GM20000 (cell line): ENCODE measurements at regions not wholly inside any gene's neighbourhood (a gene's known extent, or its start where the extent isn't known, plus 50 kb on each side); places are given as distances from the start of the nearest gene placed in this dataset.

Experiments used
- DNase-seq: peaks from one replicate; pipeline ENCODE4 v3.0.0; 2012; ENCODE audit warnings: low spot score
- CTCF ChIP-seq: IDR thresholded peaks from 2 replicates; pipeline ENCODE4 v1.5.1; 2012; ENCODE audit warnings: mild to moderate bottlenecking, control low read depth; ENCODE audit errors: extremely low read depth, missing control alignments

- no peak for DNase-seq
- no peak for TF ChIP-seq CTCF
Measured at GRCh38 chr4:111209706-111210105, 586.8 kb upstream of the PITX2 start.

- TF ChIP-seq CTCF, result no peak
- no peak for DNase-seq
Measured at GRCh38 chr4:111210595-111210994, 587.7 kb upstream of the PITX2 start.

- no peak for TF ChIP-seq CTCF
- no peak for DNase-seq
Measured at GRCh38 chr4:111213531-111213930, 590.7 kb upstream of the PITX2 start.

- no peak for TF ChIP-seq CTCF
- DNase-seq, result no peak
Measured at GRCh38 chr4:111214371-111214770, 591.5 kb upstream of the PITX2 start.

- no peak for DNase-seq
Measured at GRCh38 chr4:111215755-111216154, 592.9 kb upstream of the PITX2 start.

GRCh38 chr4:111216791-111217190 lies 593.9 kb upstream of the PITX2 start:
- TF ChIP-seq CTCF, result no peak
- no peak for DNase-seq

More at GRCh38 chr4:111215755-111216154, 592.9 kb upstream of the PITX2 start:
- no peak for TF ChIP-seq CTCF

- TF ChIP-seq CTCF, result no peak
- DNase-seq, result no peak
Measured at GRCh38 chr4:111221371-111221770, 598.5 kb upstream of the PITX2 start.

- no peak for TF ChIP-seq CTCF
- no peak for DNase-seq
Measured at GRCh38 chr4:111228396-111228795, 605.5 kb upstream of the PITX2 start.
